ENCODE measurements at regions not wholly inside any gene's neighbourhood (a gene's known extent, or its start where the extent isn't known, plus 50 kb on each side); places are given as distances from the start of the nearest gene placed in this dataset.

GRCh38 chr3:152175528-152175889 lies 93.2 kb upstream of the MBNL1 start:
- Histone ChIP-seq H3K9me3 (no peaks in the 10 kb centered on the region), H3K4me3 (no peak overlapping the region), H3K4me1 (peaks cover 0 to 7% (median 0%) of the 10 kb centered on the region in 3 donors), H3K27me3 (no peaks in the 10 kb centered on the region), H3K27ac (no peak overlapping the region), H3K36me3 (no peaks in the 10 kb centered on the region)
- WGBS, 2 donors = 40 to 46% methylated on average over 2 of the region's 2 CpGs
- intact Hi-C loops (cut with DNase I) = no loop called here
- DNase-seq = no peak
- TF ChIP-seq, protein P1, sequence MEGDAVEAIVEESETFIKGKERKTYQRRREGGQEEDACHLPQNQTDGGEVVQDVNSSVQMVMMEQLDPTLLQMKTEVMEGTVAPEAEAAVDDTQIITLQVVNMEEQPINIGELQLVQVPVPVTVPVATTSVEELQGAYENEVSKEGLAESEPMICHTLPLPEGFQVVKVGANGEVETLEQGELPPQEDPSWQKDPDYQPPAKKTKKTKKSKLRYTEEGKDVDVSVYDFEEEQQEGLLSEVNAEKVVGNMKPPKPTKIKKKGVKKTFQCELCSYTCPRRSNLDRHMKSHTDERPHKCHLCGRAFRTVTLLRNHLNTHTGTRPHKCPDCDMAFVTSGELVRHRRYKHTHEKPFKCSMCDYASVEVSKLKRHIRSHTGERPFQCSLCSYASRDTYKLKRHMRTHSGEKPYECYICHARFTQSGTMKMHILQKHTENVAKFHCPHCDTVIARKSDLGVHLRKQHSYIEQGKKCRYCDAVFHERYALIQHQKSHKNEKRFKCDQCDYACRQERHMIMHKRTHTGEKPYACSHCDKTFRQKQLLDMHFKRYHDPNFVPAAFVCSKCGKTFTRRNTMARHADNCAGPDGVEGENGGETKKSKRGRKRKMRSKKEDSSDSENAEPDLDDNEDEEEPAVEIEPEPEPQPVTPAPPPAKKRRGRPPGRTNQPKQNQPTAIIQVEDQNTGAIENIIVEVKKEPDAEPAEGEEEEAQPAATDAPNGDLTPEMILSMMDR (IDR thresholded peaks at IDR 0.05) = no peak
- TF ChIP-seq POLR2A (IDR thresholded peaks at IDR 0.05) = no peak

GRCh38 chr3:152176241-152176640 lies 92.5 kb upstream of the MBNL1 start:
- intact Hi-C loops (cut with DNase I) = no loop called here

DNA sequence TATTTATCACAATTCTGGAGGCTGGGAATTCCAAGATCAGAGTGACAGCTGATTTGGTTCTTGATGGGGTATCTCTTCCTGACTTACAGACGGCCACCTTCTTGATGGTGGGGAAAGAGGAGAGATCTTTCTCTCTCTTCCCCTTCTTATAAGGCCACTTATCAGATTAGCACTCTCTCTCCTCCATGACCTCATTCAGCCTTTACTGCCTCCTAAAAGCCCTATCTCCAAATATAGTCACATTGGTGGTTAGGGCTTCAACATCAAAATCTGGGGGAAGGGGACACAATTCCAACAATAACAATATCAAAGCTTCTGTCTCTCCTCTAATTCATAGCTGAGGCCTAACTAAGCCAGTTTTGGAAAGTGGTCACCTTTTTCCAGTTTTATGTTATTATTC lies 91.7 kb upstream of the MBNL1 start:
- Histone ChIP-seq H3K4me1 (peaks cover 0 to 7% (median 0%) of the 10 kb centered on the region in 3 donors), H3K4me3 (no peak overlapping the region), H3K9me3 (no peaks in the 10 kb centered on the region), H3K27me3 (no peaks in the 10 kb centered on the region), H3K27ac (no peak overlapping the region), H3K36me3 (no peaks in the 10 kb centered on the region)
- no peak for TF ChIP-seq POLR2A (IDR thresholded peaks at IDR 0.05)
- TF ChIP-seq, protein P1 (IDR thresholded peaks at IDR 0.05) = no peak
- DNase-seq = no peak
- intact Hi-C loops (cut with DNase I) = no loop called here
- WGBS, 2 donors = 92% methylated on average over 1 of the region's 1 CpG

More at GRCh38 chr3:152176241-152176640, 92.5 kb upstream of the MBNL1 start:
- Histone ChIP-seq H3K27ac (no peak overlapping the region), H3K4me1 (peaks cover 0 to 7% (median 0%) of the 10 kb centered on the region in 3 donors), H3K4me3 (no peak overlapping the region), H3K36me3 (no peaks in the 10 kb centered on the region), H3K27me3 (no peaks in the 10 kb centered on the region), H3K9me3 (no peaks in the 10 kb centered on the region)
- TF ChIP-seq, protein P1 (IDR thresholded peaks at IDR 0.05) = no peak
- no peak for TF ChIP-seq POLR2A (IDR thresholded peaks at IDR 0.05)
- DNase-seq = no peak
- 56 to 63% methylated on average over 2 of the region's 2 CpGs for WGBS, 2 donors

- H3K4me3 ChIP-seq = no peak overlapping the region
- TF ChIP-seq, protein P1 (IDR thresholded peaks at IDR 0.05) = no peak
- TF ChIP-seq POLR2A (IDR thresholded peaks at IDR 0.05) = no peak
- 95 to 100% methylated on average over 1 of the region's 1 CpG for WGBS, 2 donors
- DNase-seq = no peak
- no peak overlapping the region for H3K27ac ChIP-seq
- H3K9me3 ChIP-seq = no peaks in the 10 kb centered on the region
- no peaks in the 10 kb centered on the region for H3K27me3 ChIP-seq
- H3K4me1 ChIP-seq = peaks cover 0 to 7% (median 0%) of the 10 kb centered on the region in 3 donors
- intact Hi-C loops (cut with DNase I) = no loop called here
- H3K36me3 ChIP-seq = no peaks in the 10 kb centered on the region
These were observed 91.0 kb upstream of the MBNL1 start for GRCh38 chr3:152177757-152178156.

GRCh38 chr3:152183473-152183872 lies 85.3 kb upstream of the MBNL1 start:
- WGBS, 2 donors = 55 to 63% methylated on average over 4 of the region's 4 CpGs
- no peak for DNase-seq
- Histone ChIP-seq H3K9me3 (no peaks in the 10 kb centered on the region), H3K4me3 (no peak overlapping the region), H3K36me3 (no peaks in the 10 kb centered on the region), H3K27ac (no peak overlapping the region), H3K4me1 (peaks cover 0 to 3% (median 0%) of the 10 kb centered on the region in 3 donors), H3K27me3 (no peaks in the 10 kb centered on the region)
- intact Hi-C loops (cut with DNase I) = no loop called here
- no peak for TF ChIP-seq POLR2A (IDR thresholded peaks at IDR 0.05)
- TF ChIP-seq, protein P1 (IDR thresholded peaks at IDR 0.05) = peak in 4 of 6 experiments; percentile 26 to 41 (median 34)

All from esophagus squamous epithelium (tissue), 5 donors.